IPS DF 19.7 (cell line): ENCODE measurements at regions not wholly inside any gene's neighbourhood (a gene's known extent, or its start where the extent isn't known, plus 50 kb on each side); places are given as distances from the start of the nearest gene placed in this dataset.
"Not testable (repeated sequence)": the region's sequence is repeated elsewhere in the genome, so short reads cannot be mapped to it uniquely, and the experiment has no call there.

ENCODE experiments used
- DNase-seq: peaks from one replicate; pipeline ENCODE4 v3.0.0-alpha.2; 2013; ENCODE audit warnings: low read depth, low spot score

DNA sequence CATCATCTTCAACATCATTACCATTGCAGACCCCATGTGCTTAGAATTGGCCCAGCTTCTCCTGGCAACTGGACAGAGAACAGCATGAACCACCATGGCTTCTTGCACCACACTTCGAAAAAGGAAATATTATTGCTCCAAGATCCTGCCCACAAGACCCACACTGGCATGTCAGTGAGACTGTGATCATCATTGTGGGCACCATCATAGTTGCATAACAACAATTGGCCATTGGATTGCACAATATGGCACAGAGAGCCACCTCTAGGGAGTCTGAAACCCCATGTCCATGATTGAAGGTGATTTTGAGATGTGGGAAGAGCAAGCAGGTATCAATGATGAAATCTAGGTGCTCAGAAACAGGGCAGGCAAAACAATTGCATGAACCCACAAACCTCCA lies 918.9 kb downstream of the GRID1 start:
- no peak for DNase-seq

DNA sequence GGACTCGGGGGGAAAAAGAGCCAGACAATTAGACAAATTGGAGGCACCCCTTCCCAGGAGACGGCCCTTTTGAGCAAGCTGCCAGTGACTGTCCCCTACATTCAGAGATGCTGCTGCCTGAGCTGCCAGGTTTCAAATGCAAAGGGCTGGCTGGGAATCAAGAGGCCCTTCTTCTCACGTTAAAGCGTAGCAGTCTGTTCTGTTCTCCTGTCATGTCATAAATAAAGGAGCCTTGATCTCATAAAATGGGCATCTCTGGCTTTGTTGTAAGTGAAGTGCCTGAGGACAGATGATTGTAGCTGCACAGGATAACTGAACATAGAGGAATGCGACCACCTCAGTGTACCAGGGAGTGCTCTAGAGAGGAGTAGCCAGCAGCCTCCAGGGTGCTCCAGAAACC lies 917.9 kb downstream of the GRID1 start:
- no peak for DNase-seq

GRCh38 chr10:85454386-85454785 lies 912.2 kb downstream of the GRID1 start:
- DNase-seq: no peak

DNA sequence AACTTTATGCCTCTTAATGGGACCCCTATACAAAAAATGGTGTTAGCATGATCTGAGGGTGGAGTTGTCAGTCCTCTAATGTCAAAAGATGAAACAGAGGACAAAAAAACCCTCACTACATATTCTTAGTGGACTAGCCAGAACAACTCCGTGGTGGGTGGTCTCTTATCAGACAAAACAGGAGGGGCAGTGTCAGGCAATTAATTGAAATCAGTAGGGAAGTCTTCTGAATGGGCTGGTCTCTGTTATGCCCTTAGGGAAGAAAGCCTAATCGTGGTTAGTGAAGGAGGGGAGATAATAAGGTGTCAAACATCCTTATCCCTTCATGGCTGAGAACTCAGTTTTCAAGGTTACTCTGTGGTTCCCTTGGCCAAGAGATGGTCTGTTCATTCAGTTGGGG lies 909.4 kb downstream of the GRID1 start:
- no peak for DNase-seq

DNA sequence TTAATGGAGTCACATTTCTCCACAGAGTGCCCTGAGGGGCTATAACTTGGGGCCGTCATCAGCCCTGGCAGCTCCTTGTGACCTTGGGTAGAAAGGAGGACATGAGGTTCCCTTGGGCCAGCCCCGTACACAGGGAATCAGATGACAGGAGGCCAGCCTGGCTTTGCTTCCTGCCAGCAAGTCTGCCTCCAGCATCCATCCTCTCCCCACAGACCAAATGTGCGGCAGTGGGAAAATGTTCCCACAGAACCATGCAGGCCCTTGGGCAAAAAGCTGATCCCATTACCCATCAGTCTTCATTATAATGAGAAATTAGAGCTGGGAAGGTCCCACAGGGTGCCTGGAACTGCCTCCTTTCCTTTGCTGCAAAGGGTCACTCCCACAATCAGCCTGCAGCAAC lies 908.3 kb downstream of the GRID1 start:
- DNase-seq: no peak

DNA sequence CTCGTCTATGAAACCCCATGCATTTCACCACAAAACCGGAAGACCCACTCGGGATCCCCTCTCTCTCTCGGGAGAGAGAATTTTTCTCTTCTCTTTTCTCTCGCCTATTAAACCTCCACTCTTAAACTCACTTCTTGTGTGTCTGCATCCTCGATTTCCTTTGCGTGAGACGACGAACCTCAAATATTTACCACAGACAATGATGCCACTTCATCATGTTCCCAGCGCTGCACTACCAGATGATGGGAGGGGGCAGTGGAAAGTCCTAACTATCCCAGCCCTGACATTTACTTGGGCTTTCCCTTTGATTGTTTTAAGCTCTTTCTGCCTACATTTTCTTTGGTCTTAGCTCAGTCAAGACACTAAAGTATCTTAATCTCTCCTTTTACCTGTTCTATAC lies 906.7 kb downstream of the GRID1 start:
- no peak for DNase-seq

GRCh38 chr10:85464336-85464735 lies 902.3 kb downstream of the GRID1 start:
- DNase-seq: no peak

DNA sequence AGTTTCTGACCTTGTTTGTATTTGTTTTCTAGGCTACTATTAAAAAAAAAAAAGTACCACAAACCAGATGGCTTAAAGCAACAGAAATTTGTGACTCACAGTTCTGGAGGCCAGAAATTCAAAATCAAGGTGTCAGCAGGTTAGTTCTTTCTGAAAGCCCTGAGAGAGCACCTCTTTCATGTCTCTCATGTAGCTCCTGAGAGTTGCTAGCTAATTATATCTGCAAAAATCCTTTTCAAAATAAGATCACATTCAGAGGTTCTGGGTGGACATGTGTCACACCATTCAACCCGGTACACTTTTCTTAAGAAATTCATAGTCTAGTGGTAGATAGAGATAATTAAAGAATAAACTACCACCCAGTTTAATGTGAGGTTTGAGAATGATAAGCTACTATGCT lies 888.6 kb downstream of the GRID1 start:
- DNase-seq: no peak

DNA sequence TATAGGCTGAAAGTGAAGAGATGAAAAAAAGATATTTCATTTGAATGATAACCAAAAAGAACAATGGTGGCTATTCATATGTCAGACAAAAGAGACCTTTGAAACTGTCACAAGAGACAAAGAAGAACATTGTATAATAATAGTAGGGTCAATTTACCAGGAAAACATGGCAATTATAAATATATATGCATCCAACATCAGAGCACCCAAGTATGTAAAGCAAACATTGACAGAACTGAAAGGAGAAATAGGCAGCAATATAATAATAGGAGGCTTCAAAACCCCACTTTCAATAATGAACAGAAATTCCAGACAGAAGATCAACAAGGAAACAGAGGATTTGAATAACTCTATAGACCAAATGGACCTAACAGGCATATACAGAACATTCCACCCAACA lies 876.2 kb downstream of the GRID1 start:
- no peak for DNase-seq

GRCh38 chr10:85491652-85492051 lies 874.9 kb downstream of the GRID1 start:
- DNase-seq: no peak

DNA sequence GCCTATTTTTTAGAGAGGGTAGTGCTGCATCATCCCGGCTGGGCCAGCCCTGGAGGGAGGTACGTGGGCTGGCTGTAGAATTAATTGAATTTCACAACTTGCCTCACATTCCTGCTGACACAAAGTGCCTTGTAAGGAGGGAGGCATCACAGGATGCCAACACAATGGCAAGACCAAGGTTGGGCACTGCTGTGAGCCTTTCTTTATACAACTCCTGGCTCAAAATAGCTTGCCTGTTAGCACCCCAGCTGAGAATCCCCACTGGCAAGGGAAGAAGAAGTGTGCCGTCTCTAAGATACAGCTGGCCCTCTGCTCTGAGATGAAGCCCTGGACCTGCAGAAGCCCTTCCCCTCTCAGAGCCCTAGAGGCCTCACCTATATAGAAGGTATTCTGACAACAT lies 873.9 kb downstream of the GRID1 start:
- DNase-seq: peak; percentile 80

GRCh38 chr10:85493703-85494102 lies 872.9 kb downstream of the GRID1 start:
- DNase-seq: no peak

DNA sequence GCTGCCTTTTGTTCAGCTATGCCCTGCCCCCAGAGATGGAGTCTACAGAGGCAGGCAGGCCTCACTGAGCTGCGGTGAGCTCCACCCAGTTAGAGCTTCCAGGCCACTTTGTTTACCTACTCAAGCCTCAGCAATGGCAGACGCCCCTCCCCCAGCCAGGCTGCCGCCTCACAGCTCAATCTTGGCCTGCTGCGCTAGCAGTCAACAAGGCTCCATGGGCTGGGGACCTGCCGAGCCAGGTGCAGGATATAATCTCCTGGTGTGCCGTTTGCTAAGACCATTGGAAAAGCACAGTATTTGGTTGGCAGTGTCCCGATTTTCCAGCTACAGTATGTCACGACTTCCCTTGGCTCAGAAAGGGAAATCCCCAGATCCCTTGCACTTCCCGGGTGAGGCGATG lies 862.0 kb downstream of the GRID1 start:
- not testable (repeated sequence) for DNase-seq

GRCh38 chr10:85508159-85508558 lies 858.4 kb downstream of the GRID1 start:
- no peak for DNase-seq

DNA sequence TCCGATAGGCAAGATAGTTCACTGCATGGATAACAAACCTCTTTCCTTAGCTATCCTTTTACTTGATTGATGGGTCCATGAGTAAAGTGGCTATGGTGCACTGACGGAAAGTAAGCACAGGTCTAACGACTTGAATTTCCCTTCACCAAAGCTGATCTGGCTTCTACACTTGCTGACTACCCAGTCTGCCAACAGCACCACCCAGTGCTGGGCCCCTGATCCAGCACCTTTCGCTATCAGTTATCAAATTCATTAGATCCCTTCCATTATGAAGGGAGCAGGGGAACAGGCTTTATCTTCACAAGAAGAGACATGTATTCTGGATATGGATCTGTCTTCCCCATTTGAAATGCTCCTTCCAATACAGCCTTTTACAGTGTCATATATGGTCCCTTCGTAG lies 855.9 kb downstream of the GRID1 start:
- no peak for DNase-seq

DNA sequence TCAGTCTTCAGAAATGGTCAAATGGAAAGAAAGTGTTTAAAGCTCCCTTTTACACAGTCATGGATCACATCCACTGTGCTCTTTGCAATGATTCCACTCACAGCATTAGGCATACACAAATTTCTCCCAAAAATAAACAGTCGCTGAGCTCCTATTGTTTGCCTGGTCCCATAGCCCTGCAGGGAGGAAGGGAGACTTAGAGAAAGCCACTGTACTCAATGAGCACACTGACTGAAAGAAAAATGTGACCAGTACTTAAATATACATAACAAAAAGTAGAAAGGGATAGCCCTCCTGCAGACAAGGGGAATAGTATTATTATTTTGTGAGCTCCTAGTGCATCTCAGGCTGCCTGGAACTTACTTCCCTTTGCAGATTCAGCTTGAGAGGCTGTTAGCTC lies 853.2 kb downstream of the GRID1 start:
- no peak for DNase-seq

DNA sequence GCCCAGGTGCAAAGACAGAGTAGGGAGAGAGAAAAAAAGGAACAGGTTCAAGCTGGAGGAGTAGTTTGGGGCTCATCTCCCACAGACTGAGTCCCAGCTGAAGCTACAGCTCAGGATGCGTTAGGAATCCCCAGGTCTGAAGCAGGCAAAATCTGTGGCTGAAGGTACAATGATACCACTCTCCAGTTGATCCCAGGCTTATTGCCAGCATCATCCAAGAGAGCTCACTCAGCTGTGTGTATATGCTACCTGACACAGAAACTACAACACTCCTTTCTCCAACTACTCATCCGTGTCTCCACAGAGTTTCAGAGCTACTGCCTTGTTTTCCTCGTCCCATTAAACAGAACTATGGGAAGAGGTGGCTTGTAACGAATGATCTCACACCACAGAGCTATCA lies 851.3 kb downstream of the GRID1 start:
- DNase-seq: no peak

DNA sequence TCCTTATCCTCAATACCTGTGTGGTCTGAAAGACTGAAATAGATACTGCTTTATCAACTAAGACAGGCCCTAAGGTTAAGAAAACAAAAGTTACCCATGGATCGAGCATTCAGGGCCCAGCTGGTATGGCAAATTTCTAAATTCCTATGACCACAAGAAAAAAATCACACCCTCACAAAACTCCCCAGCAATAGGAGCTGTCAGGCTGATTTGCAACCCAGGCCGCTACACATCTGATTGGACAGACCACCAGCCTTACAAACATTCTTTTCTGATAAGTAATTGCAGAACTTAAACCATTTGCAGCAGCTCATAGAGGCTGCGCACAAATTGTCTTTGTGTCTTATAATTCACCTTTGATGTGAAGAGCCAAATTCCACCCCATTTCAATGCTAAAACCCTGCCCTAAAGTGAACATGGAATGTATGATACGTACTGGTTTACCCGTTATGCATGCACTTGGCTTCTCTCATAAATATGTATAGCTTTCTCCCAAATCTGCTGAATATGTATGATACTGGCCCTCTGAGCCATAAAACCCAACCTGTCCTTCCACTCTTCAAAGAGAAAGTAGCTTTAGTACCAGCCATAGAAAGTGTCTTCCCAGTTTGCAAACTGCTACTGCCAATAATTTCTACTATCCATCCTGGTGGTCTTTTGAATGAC lies 842.5 kb downstream of the GRID1 start:
- DNase-seq: no peak

DNA sequence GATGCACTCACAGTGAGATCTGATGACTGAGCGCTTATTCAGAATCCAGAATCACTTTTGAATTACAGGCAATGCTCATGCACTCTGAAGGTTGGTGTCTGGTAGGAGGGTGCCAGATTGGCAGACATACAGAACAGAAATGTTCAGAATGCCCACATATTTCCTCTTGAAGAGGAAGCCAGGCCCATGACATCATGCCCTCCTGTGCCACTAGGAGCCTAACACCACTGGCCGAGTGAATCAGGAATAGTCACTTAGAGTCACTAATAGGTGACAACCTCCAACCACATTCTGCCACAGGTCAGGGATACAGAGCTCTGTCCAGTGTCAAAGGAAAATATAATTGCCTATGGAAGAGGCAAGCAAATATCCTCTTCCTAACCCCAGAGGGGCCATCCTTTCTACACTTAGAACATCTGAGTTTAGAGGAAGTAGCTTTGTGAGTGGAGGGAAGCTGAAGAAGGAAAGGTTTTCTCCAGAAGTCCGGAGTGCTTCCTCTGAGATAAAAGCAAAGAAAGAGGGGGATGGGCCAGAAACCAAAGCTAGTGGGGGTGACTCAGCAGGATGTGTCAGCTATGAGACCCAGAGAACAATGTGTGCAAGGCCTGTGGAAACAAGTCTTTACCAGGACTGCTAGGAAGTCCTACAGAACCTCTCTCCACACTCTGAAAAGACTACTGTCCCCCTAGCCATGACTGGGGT lies 838.8 kb downstream of the GRID1 start:
- no peak for DNase-seq

GRCh38 chr10:85528318-85528652 lies 838.3 kb downstream of the GRID1 start:
- no peak for DNase-seq

- DNase-seq: no peak
Observed at GRCh38 chr10:85531706-85532105, 834.9 kb downstream of the GRID1 start.

DNA sequence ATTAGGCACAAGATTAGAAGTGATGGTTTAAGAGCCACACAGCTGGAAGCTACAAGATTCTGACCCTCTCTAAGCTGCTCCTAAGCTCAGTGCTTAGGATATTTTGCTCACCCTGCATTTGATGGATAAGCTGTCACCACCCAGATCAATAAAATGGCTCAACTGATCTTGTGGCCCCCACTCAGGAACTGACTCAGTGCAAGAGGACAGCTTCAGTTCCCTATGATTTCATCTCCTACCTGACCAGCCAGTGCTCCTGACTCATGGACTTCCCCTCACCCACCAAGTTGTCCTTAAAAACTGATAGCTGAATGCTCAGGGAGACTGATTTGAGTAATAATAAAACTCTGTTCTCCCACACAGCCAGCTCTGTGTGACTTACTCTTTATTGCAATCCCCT lies 833.8 kb downstream of the GRID1 start:
- DNase-seq: no peak

GRCh38 chr10:85535926-85536325 lies 830.7 kb downstream of the GRID1 start:
- no peak for DNase-seq

DNA sequence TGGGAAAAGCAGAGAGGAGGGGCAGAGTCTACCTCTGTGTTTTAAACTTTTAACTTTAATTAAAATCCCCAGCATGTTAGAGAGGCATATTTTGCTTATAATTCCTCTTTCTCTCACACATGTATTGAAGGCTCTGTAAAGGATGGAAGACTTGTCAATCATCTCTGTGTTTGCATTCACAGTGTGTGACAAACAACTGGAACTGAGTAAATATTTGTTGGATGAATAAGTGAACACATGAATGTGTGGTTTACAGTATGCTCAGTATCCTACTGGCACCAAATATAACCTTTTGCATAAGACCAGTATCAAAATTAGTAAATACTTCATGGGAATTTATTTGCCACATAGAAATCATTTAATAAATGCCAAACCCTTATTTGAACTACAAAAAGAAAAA lies 829.0 kb downstream of the GRID1 start:
- DNase-seq: no peak
